Endodermal cell (in vitro differentiated cells): ENCODE measurements at regions not wholly inside any gene's neighbourhood (a gene's known extent, or its start where the extent isn't known, plus 50 kb on each side); places are given as distances from the start of the nearest gene placed in this dataset.

Experiments
- DNase-seq: peaks from one replicate; pipeline ENCODE4 v3.0.0-alpha.2; 2017
- H3K27ac ChIP-seq: 2 replicates; pipeline ENCODE4 v1.5.1; 2013; ENCODE audit warnings: mild to moderate bottlenecking, low read depth, low read length, moderate library complexity
- H3K27me3 ChIP-seq: 2 replicates; pipeline ENCODE4 v1.6.1; 2013; ENCODE audit warnings: mild to moderate bottlenecking, low read length, moderate library complexity; ENCODE audit not compliant: insufficient read depth, control insufficient read depth, poor library complexity, severe bottlenecking
- H3K36me3 ChIP-seq: 2 replicates; pipeline ENCODE4 v1.7.0; 2013; ENCODE audit warnings: mild to moderate bottlenecking, low read length, moderate library complexity; ENCODE audit not compliant: control insufficient read depth, insufficient read depth
- H3K4me1 ChIP-seq: one replicate; pipeline ENCODE4 v1.7.0; 2013; ENCODE audit warnings: low read length; ENCODE audit not compliant: control insufficient read depth, insufficient read depth
- H3K4me3 ChIP-seq: 2 replicates; pipeline ENCODE4 v1.5.1; 2013; ENCODE audit warnings: mild to moderate bottlenecking, low read length, moderate library complexity
- H3K9ac ChIP-seq: 2 replicates; pipeline ENCODE4 v1.6.1; 2013; ENCODE audit warnings: mild to moderate bottlenecking, low read length, moderate library complexity; ENCODE audit not compliant: poor library complexity, severe bottlenecking; ENCODE audit errors: extremely low read depth
- H3K9me3 ChIP-seq: 2 replicates; pipeline ENCODE4 v1.6.1; 2013; ENCODE audit warnings: mild to moderate bottlenecking, low read length, moderate library complexity; ENCODE audit not compliant: control insufficient read depth
- H3K27ac Mint-ChIP-seq: 2 replicates; pipeline ENCODE4 v1.8.0; 2020; ENCODE audit warnings: mixed read lengths
- H3K27me3 Mint-ChIP-seq: 2 replicates; pipeline ENCODE4 v1.8.0; 2021; ENCODE audit warnings: mild to moderate bottlenecking, mixed read lengths; ENCODE audit not compliant: insufficient read depth
- H3K36me3 Mint-ChIP-seq: 2 replicates; pipeline ENCODE4 v1.8.0; 2020; ENCODE audit warnings: low read depth, mixed read lengths
- H3K4me1 Mint-ChIP-seq: 2 replicates; pipeline ENCODE4 v1.8.0; 2020; ENCODE audit warnings: mixed read lengths
- H3K4me3 Mint-ChIP-seq: 2 replicates; pipeline ENCODE4 v1.8.0; 2020; ENCODE audit warnings: mild to moderate bottlenecking, moderate library complexity, mixed read lengths
- H3K9me3 Mint-ChIP-seq: 2 replicates; pipeline ENCODE4 v1.8.0; 2020; ENCODE audit warnings: mild to moderate bottlenecking, mixed read lengths
- WGBS, 2 experiments: methylation state at CpG; one replicate each; pipeline versions ENCODE4 v1.1.5 to v1.1.7; 2013; ENCODE audit warnings: missing lambda C conversion rate in 2 of 2, mixed read lengths in 1 of 2; ENCODE audit not compliant: insufficient coverage in 1 of 2, insufficient read length in 1 of 2; 5-methylcytosine and 5-hydroxymethylcytosine counted together
- TF ChIP-seq, protein P1 (sequence below): fragments of 200-600 bp; sonication (generic); conservative IDR thresholded peaks from 2 replicates; pipeline ENCODE4 v1.5.0; 2021; ENCODE audit warnings: antibody characterized with exemption, mild to moderate bottlenecking

DNA sequence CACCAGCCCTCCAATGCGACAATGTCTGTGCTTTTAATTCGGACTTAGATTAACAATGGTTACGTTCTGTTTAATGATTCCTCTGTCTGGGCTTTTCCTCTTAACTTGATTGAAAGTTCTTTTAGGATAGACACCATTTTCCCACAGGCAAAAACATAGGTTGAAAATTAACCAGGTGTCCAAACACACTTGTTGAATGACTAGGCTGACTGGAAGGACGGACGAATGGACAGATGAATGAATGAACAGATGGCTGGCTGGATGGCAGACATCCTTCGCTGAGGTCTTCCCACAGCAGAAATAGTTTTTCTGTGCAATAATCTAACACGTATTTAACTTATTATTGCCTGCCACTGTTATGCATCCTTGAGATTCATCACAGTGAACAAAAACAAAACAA lies 298.8 kb downstream of the SRBD1 start:
- Histone ChIP-seq H3K27ac (no peak overlapping the region), H3K9ac (no peak overlapping the region), H3K9me3 (no peaks in the 10 kb centered on the region), H3K4me1 (no peaks in the 10 kb centered on the region), H3K27me3 (no peaks in the 10 kb centered on the region), H3K36me3 (no peaks in the 10 kb centered on the region), H3K4me3 (no peak overlapping the region)
- Mint-ChIP-seq H3K4me1 (no peaks in the 10 kb centered on the region), H3K27me3 (peaks cover 12% of the 10 kb centered on the region), H3K36me3 (no peaks in the 10 kb centered on the region), H3K4me3 (no peak overlapping the region), H3K9me3 (peaks cover 2% of the 10 kb centered on the region), H3K27ac (no peak overlapping the region)
- WGBS, 2 experiments, result 95 to 100% methylated on average over 6 to 7 of the region's 7 CpGs
- TF ChIP-seq, protein P1, sequence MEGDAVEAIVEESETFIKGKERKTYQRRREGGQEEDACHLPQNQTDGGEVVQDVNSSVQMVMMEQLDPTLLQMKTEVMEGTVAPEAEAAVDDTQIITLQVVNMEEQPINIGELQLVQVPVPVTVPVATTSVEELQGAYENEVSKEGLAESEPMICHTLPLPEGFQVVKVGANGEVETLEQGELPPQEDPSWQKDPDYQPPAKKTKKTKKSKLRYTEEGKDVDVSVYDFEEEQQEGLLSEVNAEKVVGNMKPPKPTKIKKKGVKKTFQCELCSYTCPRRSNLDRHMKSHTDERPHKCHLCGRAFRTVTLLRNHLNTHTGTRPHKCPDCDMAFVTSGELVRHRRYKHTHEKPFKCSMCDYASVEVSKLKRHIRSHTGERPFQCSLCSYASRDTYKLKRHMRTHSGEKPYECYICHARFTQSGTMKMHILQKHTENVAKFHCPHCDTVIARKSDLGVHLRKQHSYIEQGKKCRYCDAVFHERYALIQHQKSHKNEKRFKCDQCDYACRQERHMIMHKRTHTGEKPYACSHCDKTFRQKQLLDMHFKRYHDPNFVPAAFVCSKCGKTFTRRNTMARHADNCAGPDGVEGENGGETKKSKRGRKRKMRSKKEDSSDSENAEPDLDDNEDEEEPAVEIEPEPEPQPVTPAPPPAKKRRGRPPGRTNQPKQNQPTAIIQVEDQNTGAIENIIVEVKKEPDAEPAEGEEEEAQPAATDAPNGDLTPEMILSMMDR, result no peak
- no peak for DNase-seq

DNA sequence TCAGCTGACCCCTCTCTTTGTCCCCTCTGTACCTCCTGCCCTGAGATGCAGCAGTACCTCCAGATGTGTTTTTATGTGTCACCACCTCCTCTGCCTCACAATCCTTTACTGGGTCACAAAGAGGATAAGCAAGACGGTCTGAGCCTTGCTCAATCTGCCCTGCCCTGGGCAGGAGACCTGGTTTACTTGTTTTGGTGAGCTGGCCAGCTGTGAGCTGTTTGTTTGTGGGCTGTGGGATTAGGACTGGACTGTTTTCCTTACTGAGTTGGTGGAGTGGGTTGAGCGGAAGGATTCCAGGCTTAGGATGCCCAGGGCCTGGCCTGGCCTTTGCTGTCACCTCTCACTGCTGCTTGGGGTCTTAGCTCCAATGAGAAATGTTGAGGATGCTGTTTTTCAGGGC lies 299.5 kb downstream of the SRBD1 start:
- TF ChIP-seq, protein P1, result no peak
- Mint-ChIP-seq H3K27ac (no peak overlapping the region), H3K4me3 (no peak overlapping the region), H3K4me1 (no peaks in the 10 kb centered on the region), H3K9me3 (peaks cover 2% of the 10 kb centered on the region), H3K36me3 (no peaks in the 10 kb centered on the region), H3K27me3 (peaks cover 12% of the 10 kb centered on the region)
- Histone ChIP-seq H3K27ac (no peak overlapping the region), H3K27me3 (no peaks in the 10 kb centered on the region), H3K9me3 (no peaks in the 10 kb centered on the region), H3K36me3 (no peaks in the 10 kb centered on the region), H3K4me3 (no peak overlapping the region), H3K4me1 (no peaks in the 10 kb centered on the region), H3K9ac (no peak overlapping the region)
- no peak for DNase-seq
- WGBS, 2 experiments, result 50% methylated on average over 2 of the region's 2 CpGs; no CpG with 5 or more reads in 1 of the 2 experiments

DNA sequence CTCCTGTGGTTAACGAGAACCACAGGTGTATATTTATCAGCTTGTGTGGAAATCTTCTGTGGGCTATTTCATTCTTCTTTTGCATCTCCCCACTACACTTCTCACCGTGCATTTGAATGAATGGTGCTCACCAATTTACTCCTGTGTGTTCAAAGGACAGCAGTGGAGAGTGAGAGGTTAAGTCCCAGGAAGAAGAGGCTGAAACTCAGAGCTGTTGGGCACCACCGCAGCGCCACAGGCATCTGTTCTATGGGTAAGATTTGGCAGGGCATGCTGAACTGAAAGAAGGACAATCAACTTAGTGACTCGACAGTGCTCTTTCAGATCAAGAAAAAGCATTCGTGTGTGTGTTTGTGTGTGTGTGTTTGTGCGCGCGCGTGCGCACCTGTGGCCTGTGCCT lies 297.9 kb upstream of the SIX2 start:
- no peaks in the 10 kb centered on the region for H3K4me1 Mint-ChIP-seq
- H3K27me3 Mint-ChIP-seq, result peaks cover 28% of the 10 kb centered on the region
- H3K9me3 ChIP-seq, result no peaks in the 10 kb centered on the region

More for the DNA sequence above, 297.9 kb upstream of the SIX2 start:
- Histone ChIP-seq H3K27ac (no peak overlapping the region), H3K4me3 (no peak overlapping the region), H3K9ac (no peak overlapping the region), H3K4me1 (no peaks in the 10 kb centered on the region), H3K27me3 (no peaks in the 10 kb centered on the region), H3K36me3 (no peaks in the 10 kb centered on the region)
- H3K27ac Mint-ChIP-seq, result no peak overlapping the region
- no peak overlapping the region for H3K4me3 Mint-ChIP-seq
- WGBS, 2 experiments, result 92 to 100% methylated on average over 3 to 10 of the region's 11 CpGs
- TF ChIP-seq, protein P1, result no peak
- H3K36me3 Mint-ChIP-seq, result no peaks in the 10 kb centered on the region
- H3K9me3 Mint-ChIP-seq, result peaks cover 2% of the 10 kb centered on the region
- no peak for DNase-seq
